GM21526 (cell line): ENCODE measurements at regions not wholly inside any gene's neighbourhood (a gene's known extent, or its start where the extent isn't known, plus 50 kb on each side); places are given as distances from the start of the nearest gene placed in this dataset.
"Not testable (repeated sequence)": the region's sequence is repeated elsewhere in the genome, so short reads cannot be mapped to it uniquely, and the experiment has no call there.

ENCODE experiments used
- ATAC-seq: cut with Tn5 transposase; IDR thresholded peaks from one replicate; pipeline ENCODE4 v1.9.1; 2021; ENCODE audit warnings: moderate library complexity; ENCODE audit not compliant: unreplicated experiment, low FRiP score

GRCh38 chr9:89690334-89690912, 85.6 kb downstream of the GADD45G start:
- ATAC-seq: peak; percentile 88

GRCh38 chr9:89695441-89695891, 90.7 kb downstream of the GADD45G start:
- no peak for ATAC-seq

- ATAC-seq: not testable (repeated sequence)
Observed at GRCh38 chr9:89695979-89696378, 91.2 kb downstream of the GADD45G start.

- no peak for ATAC-seq
Observed at GRCh38 chr9:89696780-89697179, 92.0 kb downstream of the GADD45G start.

GRCh38 chr9:89697553-89697952, 92.7 kb downstream of the GADD45G start:
- ATAC-seq: no peak

GRCh38 chr9:89698411-89699005, 93.7 kb downstream of the GADD45G start:
- ATAC-seq: no peak

GRCh38 chr9:89699646-89700045, 94.8 kb downstream of the GADD45G start:
- ATAC-seq: no peak

GRCh38 chr9:89701221-89701798, 96.5 kb downstream of the GADD45G start:
- ATAC-seq: peak; percentile 70

- no peak for ATAC-seq
Observed at GRCh38 chr9:89702401-89702800, 97.6 kb downstream of the GADD45G start.

GRCh38 chr9:89705651-89706050, 100.8 kb downstream of the GADD45G start:
- no peak for ATAC-seq

- no peak for ATAC-seq
Observed at GRCh38 chr9:89706086-89706485, 101.3 kb downstream of the GADD45G start.

GRCh38 chr9:89706731-89707191, 101.9 kb downstream of the GADD45G start:
- no peak for ATAC-seq

GRCh38 chr9:89710697-89711096, 105.9 kb downstream of the GADD45G start:
- ATAC-seq: no peak

GRCh38 chr9:89711866-89712265, 107.1 kb downstream of the GADD45G start:
- no peak for ATAC-seq

GRCh38 chr9:89712283-89712682, 107.5 kb downstream of the GADD45G start:
- no peak for ATAC-seq

GRCh38 chr9:89714321-89714720, 109.5 kb downstream of the GADD45G start:
- ATAC-seq: no peak

- no peak for ATAC-seq
Observed at GRCh38 chr9:89715318-89715858, 110.6 kb downstream of the GADD45G start.

GRCh38 chr9:89715881-89716280, 111.1 kb downstream of the GADD45G start:
- ATAC-seq: no peak

- ATAC-seq: no peak
Observed at GRCh38 chr9:89716559-89716958, 111.7 kb downstream of the GADD45G start.

- ATAC-seq: no peak
Observed at GRCh38 chr9:89718176-89718575, 113.4 kb downstream of the GADD45G start.

- ATAC-seq: no peak
Observed at GRCh38 chr9:89718651-89719050, 113.8 kb downstream of the GADD45G start.

- no peak for ATAC-seq
Observed at GRCh38 chr9:89719202-89719601, 114.4 kb downstream of the GADD45G start.
